ENCODE measurements at regions not wholly inside any gene's neighbourhood (a gene's known extent, or its start where the extent isn't known, plus 50 kb on each side); places are given as distances from the start of the nearest gene placed in this dataset.
"Not testable (repeated sequence)": the region's sequence is repeated elsewhere in the genome, so short reads cannot be mapped to it uniquely, and the experiment has no call there.

GRCh38 chr7:156537006-156537405 is 103.6 kb upstream of the RNF32 start:
- intact Hi-C loops (cut with micrococcal nuclease) = no loop called here
- Mint-ChIP-seq H3K9me3 (no peaks in the 10 kb centered on the region), H3K36me3 (ENCODE audit: low read depth) (no peaks in the 10 kb centered on the region), H3K27ac (no peak overlapping the region), H3K4me1 (ENCODE audit: low read depth) (no peaks in the 10 kb centered on the region), H3K27me3 (peaks cover 5% of the 10 kb centered on the region), H3K4me3 (no peak overlapping the region)

- H3K27me3 Mint-ChIP-seq = peaks cover 5% of the 10 kb centered on the region
- no peaks in the 10 kb centered on the region for H3K9me3 Mint-ChIP-seq
- no peak overlapping the region for H3K4me3 Mint-ChIP-seq
- H3K36me3 Mint-ChIP-seq (ENCODE audit: low read depth) = no peaks in the 10 kb centered on the region
- intact Hi-C loops (cut with micrococcal nuclease) = no loop called here
- H3K27ac Mint-ChIP-seq = no peak overlapping the region
- H3K4me1 Mint-ChIP-seq (ENCODE audit: low read depth) = no peaks in the 10 kb centered on the region
Measured at GRCh38 chr7:156534925-156535324, 105.6 kb upstream of the RNF32 start.

GRCh38 chr7:156533964-156534363 is 106.6 kb upstream of the RNF32 start:
- H3K27me3 Mint-ChIP-seq = peaks cover 5% of the 10 kb centered on the region
- no peak overlapping the region for H3K4me3 Mint-ChIP-seq
- no peaks in the 10 kb centered on the region for H3K4me1 Mint-ChIP-seq (ENCODE audit: low read depth)
- H3K9me3 Mint-ChIP-seq = no peaks in the 10 kb centered on the region
- intact Hi-C loops (cut with micrococcal nuclease) = no loop called here
- no peaks in the 10 kb centered on the region for H3K36me3 Mint-ChIP-seq (ENCODE audit: low read depth)
- no peak overlapping the region for H3K27ac Mint-ChIP-seq

DNA sequence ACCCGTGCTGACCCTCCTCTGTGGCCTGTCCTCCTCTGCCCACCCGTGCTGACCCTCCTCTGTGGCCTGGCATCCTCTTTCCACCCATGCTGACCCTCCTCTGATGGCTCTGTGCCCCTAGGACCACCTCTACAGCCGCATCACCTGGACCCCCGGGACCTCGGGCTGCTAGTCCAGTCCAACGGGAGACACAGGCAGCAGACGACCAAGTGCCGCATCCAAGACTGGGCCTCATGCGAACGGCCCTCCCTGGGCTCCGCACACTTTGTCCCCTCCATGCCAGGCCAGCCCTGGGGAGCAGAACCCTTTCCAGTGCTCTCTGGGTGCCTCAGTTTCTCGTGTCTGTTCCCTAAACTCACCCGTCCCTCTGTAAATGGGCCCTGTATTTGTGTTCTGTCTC is 107.2 kb upstream of the RNF32 start:
- Mint-ChIP-seq H3K27me3 (peaks cover 5% of the 10 kb centered on the region), H3K4me3 (no peak overlapping the region), H3K36me3 (ENCODE audit: low read depth) (no peaks in the 10 kb centered on the region), H3K4me1 (ENCODE audit: low read depth) (no peaks in the 10 kb centered on the region), H3K9me3 (no peaks in the 10 kb centered on the region), H3K27ac (no peak overlapping the region)
- intact Hi-C loops (cut with micrococcal nuclease) = no loop called here

GRCh38 chr7:156532016-156532602 is 108.5 kb upstream of the RNF32 start:
- H3K27ac Mint-ChIP-seq = no peak overlapping the region
- peaks cover 3% of the 10 kb centered on the region for H3K27me3 Mint-ChIP-seq
- intact Hi-C loops (cut with micrococcal nuclease) = no loop called here
- no peaks in the 10 kb centered on the region for H3K36me3 Mint-ChIP-seq (ENCODE audit: low read depth)
- H3K9me3 Mint-ChIP-seq = no peaks in the 10 kb centered on the region
- no peak overlapping the region for H3K4me3 Mint-ChIP-seq
- no peaks in the 10 kb centered on the region for H3K4me1 Mint-ChIP-seq (ENCODE audit: low read depth)

GRCh38 chr7:156529956-156530355 is 110.6 kb upstream of the RNF32 start:
- Mint-ChIP-seq H3K4me3 (no peak overlapping the region), H3K9me3 (no peaks in the 10 kb centered on the region), H3K4me1 (ENCODE audit: low read depth) (no peaks in the 10 kb centered on the region), H3K27ac (no peak overlapping the region), H3K36me3 (ENCODE audit: low read depth) (no peaks in the 10 kb centered on the region), H3K27me3 (no peaks in the 10 kb centered on the region)
- intact Hi-C loops (cut with micrococcal nuclease) = no loop called here

GRCh38 chr7:156527458-156527890 is 113.1 kb upstream of the RNF32 start:
- no peaks in the 10 kb centered on the region for H3K9me3 Mint-ChIP-seq
- H3K27ac Mint-ChIP-seq = no peak overlapping the region
- H3K4me3 Mint-ChIP-seq = no peak overlapping the region
- peaks cover 1% of the 10 kb centered on the region for H3K27me3 Mint-ChIP-seq
- intact Hi-C loops (cut with micrococcal nuclease) = no loop called here
- H3K36me3 Mint-ChIP-seq (ENCODE audit: low read depth) = no peaks in the 10 kb centered on the region
- H3K4me1 Mint-ChIP-seq (ENCODE audit: low read depth) = no peaks in the 10 kb centered on the region

DNA sequence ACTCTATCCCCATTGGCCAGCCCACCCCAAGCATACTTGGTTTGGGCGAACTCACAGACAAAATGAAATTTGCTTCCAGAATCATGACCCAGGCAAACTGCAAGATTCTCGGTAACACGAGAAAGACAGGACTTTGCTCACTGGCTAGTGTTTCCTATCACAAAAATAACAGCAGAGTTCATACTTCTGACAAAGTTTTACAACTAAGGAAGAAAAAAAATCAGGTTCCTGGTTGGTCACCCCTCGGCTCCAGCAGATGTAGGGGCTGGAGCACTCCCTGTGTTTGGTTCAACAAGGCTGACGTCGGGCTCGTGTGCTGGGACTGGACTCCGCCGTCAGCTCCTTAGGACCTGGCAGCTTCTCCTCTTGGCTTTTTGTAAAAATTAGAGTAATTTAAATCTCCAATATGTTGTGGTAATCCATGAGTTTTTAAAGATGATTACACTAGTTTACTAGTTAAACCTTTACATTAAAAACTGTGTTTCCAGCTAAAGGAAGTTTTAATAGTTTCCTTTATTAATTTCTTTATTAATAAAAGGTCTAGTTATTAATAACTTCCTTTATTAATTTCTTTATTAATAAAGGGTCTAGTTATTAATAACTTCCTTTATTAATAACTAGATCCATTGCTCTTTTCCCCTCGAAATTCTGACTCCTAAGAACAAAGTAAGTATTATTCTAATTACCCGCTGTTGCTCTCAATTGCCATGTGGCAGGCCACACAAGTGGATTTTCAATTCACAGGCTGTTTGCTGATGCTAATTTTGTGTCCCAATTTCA is 115.6 kb upstream of the RNF32 start:
- H3K9me3 Mint-ChIP-seq = no peaks in the 10 kb centered on the region

GRCh38 chr7:156523447-156524048 is 117.0 kb upstream of the RNF32 start:
- intact Hi-C loops (cut with micrococcal nuclease) = no loop called here
- H3K4me1 Mint-ChIP-seq (ENCODE audit: low read depth) = no peaks in the 10 kb centered on the region
- H3K27ac Mint-ChIP-seq = no peak overlapping the region
- no peaks in the 10 kb centered on the region for H3K36me3 Mint-ChIP-seq (ENCODE audit: low read depth)
- H3K4me3 Mint-ChIP-seq = no peak overlapping the region
- H3K9me3 Mint-ChIP-seq = no peaks in the 10 kb centered on the region
- H3K27me3 Mint-ChIP-seq = peaks cover 1% of the 10 kb centered on the region

More for the DNA sequence above, 115.6 kb upstream of the RNF32 start:
- intact Hi-C loops (cut with micrococcal nuclease) = no loop called here
- Mint-ChIP-seq H3K4me1 (ENCODE audit: low read depth) (no peaks in the 10 kb centered on the region), H3K4me3 (no peak overlapping the region), H3K27ac (no peak overlapping the region), H3K36me3 (ENCODE audit: low read depth) (no peaks in the 10 kb centered on the region), H3K27me3 (peaks cover 1% of the 10 kb centered on the region)

DNA sequence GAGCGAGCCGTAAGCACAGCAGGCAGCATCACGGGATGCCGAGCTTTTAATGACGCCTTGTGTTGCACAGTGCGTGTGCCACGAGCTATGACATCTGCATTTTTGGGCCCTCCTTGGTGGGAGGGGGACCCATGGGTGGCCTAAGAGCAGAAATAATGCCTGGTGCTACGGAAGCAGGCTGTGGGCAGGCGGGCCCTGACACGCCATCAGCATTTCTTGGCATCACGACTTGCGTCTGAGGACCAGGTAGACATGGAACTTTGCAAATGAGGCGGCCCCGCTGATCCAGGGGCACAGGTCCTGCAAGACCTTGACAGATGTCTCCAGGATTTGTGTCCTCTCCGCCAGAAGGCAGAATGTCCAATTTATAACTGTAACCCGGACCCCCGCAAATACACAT is 117.8 kb upstream of the RNF32 start:
- no peak overlapping the region for H3K4me3 Mint-ChIP-seq
- H3K4me1 Mint-ChIP-seq (ENCODE audit: low read depth) = no peaks in the 10 kb centered on the region
- intact Hi-C loops (cut with micrococcal nuclease) = no loop called here
- no peaks in the 10 kb centered on the region for H3K36me3 Mint-ChIP-seq (ENCODE audit: low read depth)
- peaks cover 1% of the 10 kb centered on the region for H3K27me3 Mint-ChIP-seq
- no peaks in the 10 kb centered on the region for H3K9me3 Mint-ChIP-seq
- no peak overlapping the region for H3K27ac Mint-ChIP-seq

GRCh38 chr7:156519070-156519469 is 121.5 kb upstream of the RNF32 start:
- Mint-ChIP-seq H3K36me3 (ENCODE audit: low read depth) (no peaks in the 10 kb centered on the region), H3K27me3 (peaks cover 3% of the 10 kb centered on the region), H3K27ac (no peak overlapping the region), H3K9me3 (no peaks in the 10 kb centered on the region), H3K4me3 (no peak overlapping the region), H3K4me1 (ENCODE audit: low read depth) (no peaks in the 10 kb centered on the region)
- intact Hi-C loops (cut with micrococcal nuclease) = no loop called here

DNA sequence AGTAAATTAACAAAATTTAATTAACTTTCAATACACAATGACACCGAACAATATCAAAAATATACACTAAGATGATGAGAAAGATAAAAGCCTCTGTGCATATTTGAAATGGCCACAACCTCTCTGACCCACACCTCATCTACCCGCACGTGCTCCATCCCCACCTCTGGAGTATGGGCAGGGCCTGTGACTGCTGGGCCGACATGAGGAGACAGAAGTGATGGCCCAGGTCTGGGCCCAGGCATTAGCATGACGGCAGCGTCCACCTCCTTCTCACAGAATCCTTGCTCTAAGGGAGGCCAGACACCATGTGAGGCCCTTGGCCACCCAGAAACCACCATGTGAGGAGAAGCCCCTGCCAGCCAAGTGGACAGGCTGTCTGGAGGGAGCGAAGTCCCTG is 122.1 kb upstream of the RNF32 start:
- Mint-ChIP-seq H3K4me3 (no peak overlapping the region), H3K27ac (no peak overlapping the region), H3K36me3 (ENCODE audit: low read depth) (no peaks in the 10 kb centered on the region), H3K9me3 (no peaks in the 10 kb centered on the region), H3K27me3 (peaks cover 3% of the 10 kb centered on the region), H3K4me1 (ENCODE audit: low read depth) (no peaks in the 10 kb centered on the region)
- intact Hi-C loops (cut with micrococcal nuclease) = no loop called here

- H3K4me1 Mint-ChIP-seq (ENCODE audit: low read depth); H3K27me3 Mint-ChIP-seq; H3K9me3 Mint-ChIP-seq; H3K36me3 Mint-ChIP-seq (ENCODE audit: low read depth); H3K27ac Mint-ChIP-seq; intact Hi-C loops (cut with micrococcal nuclease); H3K4me3 Mint-ChIP-seq: not testable (repeated sequence)
Measured at GRCh38 chr7:156517858-156518257, 122.7 kb upstream of the RNF32 start.

GRCh38 chr7:156516791-156517378 is 123.7 kb upstream of the RNF32 start:
- Mint-ChIP-seq H3K27ac (no peak overlapping the region), H3K4me3 (no peak overlapping the region), H3K36me3 (ENCODE audit: low read depth) (no peaks in the 10 kb centered on the region), H3K9me3 (no peaks in the 10 kb centered on the region), H3K4me1 (ENCODE audit: low read depth) (no peaks in the 10 kb centered on the region), H3K27me3 (peaks cover 3% of the 10 kb centered on the region)
- intact Hi-C loops (cut with micrococcal nuclease) = no loop called here

Measured in dendritic cell treated with granulocyte-macrophage colony-stimulating factor and Interleukin-4, amounts not matched to agents 40 ng/mL and 50 ng/mL, for 4 days (primary cell).